Common myeloid progenitor, CD34-positive (primary cell): ENCODE measurements at regions not wholly inside any gene's neighbourhood (a gene's known extent, or its start where the extent isn't known, plus 50 kb on each side); places are given as distances from the start of the nearest gene placed in this dataset.

Experiments
- CTCF ChIA-PET: fragments of 350-600 bp; sonication (Branson Sonifier 250); formaldehyde crosslinking; loops from one replicate; lab custom pipeline; 2021; ENCODE audit warnings: antibody characterized with exemption; lab: Charles Lee
- POLR2A ChIA-PET: fragments of 350-600 bp; sonication (Branson Sonifier 250); formaldehyde crosslinking; loops from one replicate; lab custom pipeline; 2021; ENCODE audit warnings: antibody characterized with exemption; lab: Charles Lee
- DNase-seq, 3 donors: peaks; one replicate each; pipeline versions ENCODE4 v3.0.0 to v3.0.0-alpha.2; 2013
- H3K27ac ChIP-seq, 2 experiments: 1 replicate in 1 of 2; 2 replicates in 1 of 2; pipeline ENCODE4 v1.7.0; 2013; ENCODE audit warnings: inconsistent platforms in 2 of 2, low read length in 2 of 2, mild to moderate bottlenecking in 2 of 2, low read depth in 1 of 2, moderate library complexity in 1 of 2; ENCODE audit not compliant: severe bottlenecking in 2 of 2, insufficient read depth in 1 of 2, poor library complexity in 1 of 2
- H3K27me3 ChIP-seq, 5 experiments: replicated peaks in 2 of 5; 1 replicate in 3 of 5; 2 replicates in 2 of 5; pipeline versions ENCODE4 v1.6.1 to v1.7.0; 2013; ENCODE audit warnings: low read length in 4 of 5, mild to moderate bottlenecking in 2 of 5, moderate library complexity in 2 of 5, inconsistent platforms in 1 of 5; ENCODE audit not compliant: insufficient read depth in 5 of 5, control insufficient read depth in 4 of 5
- H3K36me3 ChIP-seq, 4 experiments: 1 replicate in 2 of 4; 2 replicates in 2 of 4; pipeline versions ENCODE4 v1.6.1 to v1.7.0; 2013; ENCODE audit warnings: low read length in 3 of 4, control low read depth in 1 of 4, mild to moderate bottlenecking in 1 of 4; ENCODE audit not compliant: control insufficient read depth in 4 of 4, insufficient read depth in 4 of 4
- H3K4me1 ChIP-seq, 4 experiments: 1 replicate in 3 of 4; 2 replicates in 1 of 4; pipeline versions ENCODE4 v1.6.1 to v1.7.1; 2013; ENCODE audit warnings: low read length in 3 of 4, mild to moderate bottlenecking in 3 of 4, control low read depth in 1 of 4, inconsistent platforms in 1 of 4, moderate library complexity in 1 of 4; ENCODE audit not compliant: control insufficient read depth in 4 of 4, insufficient read depth in 4 of 4; ENCODE audit errors: control extremely low read depth in 1 of 4
- H3K4me3 ChIP-seq, 7 experiments: 1 replicate in 4 of 7; 2 replicates in 3 of 7; pipeline versions ENCODE4 v1.5.1 to v1.7.0; 2013; ENCODE audit warnings: mild to moderate bottlenecking in 7 of 7, low read length in 6 of 7, moderate library complexity in 6 of 7, inconsistent platforms in 2 of 7, low read depth in 2 of 7, control low read depth in 1 of 7; ENCODE audit not compliant: insufficient read depth in 4 of 7, control insufficient read depth in 1 of 7; ENCODE audit errors: extremely low read depth in 1 of 7
- H3K9me3 ChIP-seq, 5 experiments: 1 replicate in 4 of 5; 2 replicates in 1 of 5; pipeline versions ENCODE4 v1.6.1 to v1.7.1; 2013; ENCODE audit warnings: low read length in 4 of 5, mild to moderate bottlenecking in 2 of 5, inconsistent platforms in 1 of 5, low read depth in 1 of 5, moderate library complexity in 1 of 5; ENCODE audit not compliant: control insufficient read depth in 4 of 5, insufficient read depth in 2 of 5; ENCODE audit errors: control extremely low read depth in 1 of 5
- WGBS: methylation state at CpG from one replicate; pipeline ENCODE4 v1.1.5; 2013; ENCODE audit not compliant: insufficient coverage; 5-methylcytosine and 5-hydroxymethylcytosine counted together

- WGBS: 94% methylated on average over 10 of the region's 11 CpGs
- H3K9me3 ChIP-seq: no peaks in the 10 kb centered on the region
- H3K4me3 ChIP-seq: no peak overlapping the region
- no peaks in the 10 kb centered on the region for H3K36me3 ChIP-seq
- POLR2A ChIA-PET: no interaction called here
- no peak overlapping the region for H3K27ac ChIP-seq
- no peaks in the 10 kb centered on the region for H3K4me1 ChIP-seq
- no peak for DNase-seq
- CTCF ChIA-PET: interaction anchor here (1.1 kb wide), 1 partner anchor 16 kb away, joined by 3 read pairs; no protein-coding TSS in a partner anchor
- peaks cover 0 to 2% (median 0%) of the 10 kb centered on the region in 5 experiments for H3K27me3 ChIP-seq
Observed at GRCh38 chr2:220940646-220941045, 631.5 kb downstream of the EPHA4 start.

- no peaks in the 10 kb centered on the region for H3K36me3 ChIP-seq
- H3K27me3 ChIP-seq: peaks cover 0 to 2% (median 0%) of the 10 kb centered on the region in 5 experiments
- ChIA-PET POLR2A (no interaction called here), CTCF (interaction anchor here (1.1 kb wide), 1 partner anchor 15 kb away, joined by 3 read pairs; no protein-coding TSS in a partner anchor)
- H3K4me1 ChIP-seq: no peaks in the 10 kb centered on the region
- no peak overlapping the region for H3K27ac ChIP-seq
- H3K9me3 ChIP-seq: no peaks in the 10 kb centered on the region
- no peak for DNase-seq
- H3K4me3 ChIP-seq: no peak overlapping the region
- no CpG with 5 or more reads among the region's 1 CpG for WGBS
Observed at GRCh38 chr2:220941683-220942082, 630.4 kb downstream of the EPHA4 start.

- Histone ChIP-seq H3K9me3 (no peaks in the 10 kb centered on the region), H3K27ac (no peak overlapping the region), H3K36me3 (no peaks in the 10 kb centered on the region), H3K4me1 (no peaks in the 10 kb centered on the region), H3K27me3 (no peaks in the 10 kb centered on the region), H3K4me3 (no peak overlapping the region)
- ChIA-PET CTCF (no interaction called here), POLR2A (interaction anchor here (0.6 kb wide), 1 partner anchor 200 kb away, joined by 4 read pairs; no protein-coding TSS in a partner anchor)
- WGBS: 100% methylated on average over 1 of the region's 1 CpG
- no peak for DNase-seq
Observed at GRCh38 chr2:220946552-220946951, 625.6 kb downstream of the EPHA4 start.

GRCh38 chr2:220948579-220948978, 623.5 kb downstream of the EPHA4 start:
- Histone ChIP-seq H3K27me3 (no peaks in the 10 kb centered on the region), H3K4me3 (no peak overlapping the region), H3K27ac (no peak overlapping the region), H3K9me3 (no peaks in the 10 kb centered on the region), H3K4me1 (no peaks in the 10 kb centered on the region), H3K36me3 (no peaks in the 10 kb centered on the region)
- DNase-seq: no peak
- ChIA-PET CTCF (no interaction called here), POLR2A (no interaction called here)
- WGBS: 100% methylated on average over 2 of the region's 4 CpGs

GRCh38 chr2:220949466-220949865, 622.6 kb downstream of the EPHA4 start:
- H3K36me3 ChIP-seq: no peaks in the 10 kb centered on the region
- H3K4me1 ChIP-seq: no peaks in the 10 kb centered on the region
- ChIA-PET CTCF (no interaction called here), POLR2A (no interaction called here)
- H3K27ac ChIP-seq: no peak overlapping the region
- H3K4me3 ChIP-seq: no peak overlapping the region
- WGBS: 40% methylated on average over 1 of the region's 3 CpGs
- H3K27me3 ChIP-seq: no peaks in the 10 kb centered on the region
- DNase-seq: no peak
- no peaks in the 10 kb centered on the region for H3K9me3 ChIP-seq

GRCh38 chr2:220955776-220956175, 616.3 kb downstream of the EPHA4 start:
- no peaks in the 10 kb centered on the region for H3K27me3 ChIP-seq
- DNase-seq: no peak
- WGBS: 83% methylated on average over 1 of the region's 1 CpG
- H3K27ac ChIP-seq: no peak overlapping the region
- H3K4me1 ChIP-seq: no peaks in the 10 kb centered on the region
- no peak overlapping the region for H3K4me3 ChIP-seq
- H3K9me3 ChIP-seq: no peaks in the 10 kb centered on the region
- H3K36me3 ChIP-seq: no peaks in the 10 kb centered on the region
- CTCF ChIA-PET: no interaction called here
- POLR2A ChIA-PET: no interaction called here

GRCh38 chr2:220956429-220956828, 615.7 kb downstream of the EPHA4 start:
- H3K4me3 ChIP-seq: no peak overlapping the region
- no peak for DNase-seq
- H3K27ac ChIP-seq: no peak overlapping the region
- H3K36me3 ChIP-seq: no peaks in the 10 kb centered on the region
- no peaks in the 10 kb centered on the region for H3K4me1 ChIP-seq
- POLR2A ChIA-PET: no interaction called here
- H3K27me3 ChIP-seq: no peaks in the 10 kb centered on the region
- WGBS: 96% methylated on average over 2 of the region's 2 CpGs
- no peaks in the 10 kb centered on the region for H3K9me3 ChIP-seq
- CTCF ChIA-PET: interaction anchor here (0.7 kb wide), 1 partner anchor 15 kb away, joined by 3 read pairs; no protein-coding TSS in a partner anchor
